ENCODE measurements at regions not wholly inside any gene's neighbourhood (a gene's known extent, or its start where the extent isn't known, plus 50 kb on each side); places are given as distances from the start of the nearest gene placed in this dataset.
A peak's percentile ranks its signal among the peaks of the same experiment; 100 is the strongest.

DNA sequence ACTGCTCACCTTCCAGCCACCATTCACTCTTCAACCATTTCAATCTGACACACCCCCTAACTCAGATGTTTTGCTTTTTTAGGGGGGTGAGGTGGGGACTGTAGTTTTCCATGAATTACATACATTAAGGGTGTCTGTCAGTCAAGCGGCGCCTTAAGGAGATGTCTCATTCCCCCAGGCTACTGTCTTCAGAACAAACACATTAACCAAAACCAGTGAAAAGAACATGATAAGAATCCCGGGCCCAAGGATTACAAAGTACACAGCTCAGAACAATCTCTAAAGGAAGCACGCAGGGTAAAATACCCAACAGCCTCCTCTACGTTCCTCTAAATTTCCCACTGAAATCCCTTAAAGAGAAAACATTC is 62.5 kb upstream of the IRF2 start:
- ChIA-PET CTCF (interaction anchor here (1.0 to 1.4 kb wide), 2 partner anchors 167 to 272 kb away, joined by 3 to 8 read pairs; no protein-coding TSS in a partner anchor), POLR2A (ENCODE audit: low non-redundant PET) (no interaction called here)
- no peak for DNase-seq (ENCODE audit: low spot score)
- H3K27me3 ChIP-seq (replicated peaks; ENCODE audit: insufficient read depth, low read depth, low read length, poor library complexity), result no peaks in the 10 kb centered on the region
- peak overlapping the region; percentile 78 for H3K4me3 ChIP-seq (ENCODE audit: low read depth, low read length, poor library complexity, severe bottlenecking)
- H3K9me3 ChIP-seq (ENCODE audit: low read depth, low read length, poor library complexity, severe bottlenecking), result no peaks in the 10 kb centered on the region
- no peaks in the 10 kb centered on the region for H3K36me3 ChIP-seq (ENCODE audit: insufficient read depth, low read length, poor library complexity, severe bottlenecking)
- TF ChIP-seq, protein P1, sequence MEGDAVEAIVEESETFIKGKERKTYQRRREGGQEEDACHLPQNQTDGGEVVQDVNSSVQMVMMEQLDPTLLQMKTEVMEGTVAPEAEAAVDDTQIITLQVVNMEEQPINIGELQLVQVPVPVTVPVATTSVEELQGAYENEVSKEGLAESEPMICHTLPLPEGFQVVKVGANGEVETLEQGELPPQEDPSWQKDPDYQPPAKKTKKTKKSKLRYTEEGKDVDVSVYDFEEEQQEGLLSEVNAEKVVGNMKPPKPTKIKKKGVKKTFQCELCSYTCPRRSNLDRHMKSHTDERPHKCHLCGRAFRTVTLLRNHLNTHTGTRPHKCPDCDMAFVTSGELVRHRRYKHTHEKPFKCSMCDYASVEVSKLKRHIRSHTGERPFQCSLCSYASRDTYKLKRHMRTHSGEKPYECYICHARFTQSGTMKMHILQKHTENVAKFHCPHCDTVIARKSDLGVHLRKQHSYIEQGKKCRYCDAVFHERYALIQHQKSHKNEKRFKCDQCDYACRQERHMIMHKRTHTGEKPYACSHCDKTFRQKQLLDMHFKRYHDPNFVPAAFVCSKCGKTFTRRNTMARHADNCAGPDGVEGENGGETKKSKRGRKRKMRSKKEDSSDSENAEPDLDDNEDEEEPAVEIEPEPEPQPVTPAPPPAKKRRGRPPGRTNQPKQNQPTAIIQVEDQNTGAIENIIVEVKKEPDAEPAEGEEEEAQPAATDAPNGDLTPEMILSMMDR (conservative IDR thresholded peaks at IDR 0.05; ENCODE audit: low read depth, low read length), result no peak
- TF ChIP-seq EZH2 (IDR thresholded peaks at IDR 0.05; ENCODE audit: borderline replicate concordance, low read depth, low read length, poor library complexity, severe bottlenecking), result no peak
- peak overlapping the region; percentile 92 for H3K27ac ChIP-seq (ENCODE audit: low read depth, low read length, poor library complexity, severe bottlenecking)
- TSS peak; percentile 93 for BruUV-seq (replicated peaks)
- peaks cover 20% of the 10 kb centered on the region for H3K4me1 ChIP-seq (ENCODE audit: insufficient read depth, low read length, poor library complexity, severe bottlenecking)
- intact Hi-C loops (cut with micrococcal nuclease; ENCODE audit: unreplicated experiment), result loop anchor here (1.0 to 10.0 kb wide), 3 partner anchors 108 to 180 kb away; partner anchors contain the start of genes CASP3 and PRIMPOL

DNA sequence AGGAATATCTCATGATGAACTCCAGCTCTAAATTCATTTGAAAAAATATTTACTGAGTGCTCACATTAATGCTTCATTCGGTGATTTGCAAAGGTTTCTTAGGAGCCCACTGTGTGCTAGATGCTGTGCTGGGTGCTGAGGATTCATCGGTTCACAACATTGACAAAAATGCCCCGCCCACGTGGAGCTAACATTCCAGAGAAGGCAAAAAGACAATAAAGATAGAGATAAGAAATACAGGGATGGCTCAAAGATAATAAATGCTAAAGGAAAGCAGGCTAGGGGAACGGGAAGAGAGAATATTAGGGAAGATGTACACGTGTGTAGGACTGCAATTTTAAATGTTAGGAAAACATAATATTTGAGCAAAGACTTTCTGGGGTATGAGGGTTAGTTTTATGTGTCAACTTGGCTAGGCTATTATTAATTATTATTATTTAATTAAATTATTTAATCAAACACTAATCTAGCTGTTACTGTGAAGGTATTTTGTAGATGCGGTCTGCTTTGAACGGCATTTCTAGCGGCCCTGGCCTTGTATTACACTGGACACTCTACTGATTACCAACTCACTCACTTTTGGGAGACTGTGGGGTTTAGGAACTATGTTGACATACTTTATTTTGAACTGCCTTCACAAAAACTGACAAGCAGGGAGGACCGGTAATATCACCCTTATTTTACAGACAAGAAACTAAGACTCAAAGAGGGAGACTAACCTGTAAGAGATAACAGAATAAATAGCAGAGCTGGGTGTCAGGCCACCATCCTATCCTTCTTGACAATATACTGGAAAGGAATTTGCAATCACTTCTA is 61.9 kb upstream of the IRF2 start:
- DNase-seq (ENCODE audit: low spot score), result peak; percentile 14
- Histone ChIP-seq H3K36me3 (ENCODE audit: insufficient read depth, low read length, poor library complexity, severe bottlenecking) (no peaks in the 10 kb centered on the region), H3K9me3 (ENCODE audit: low read depth, low read length, poor library complexity, severe bottlenecking) (no peaks in the 10 kb centered on the region), H3K27me3 (replicated peaks; ENCODE audit: insufficient read depth, low read depth, low read length, poor library complexity) (no peaks in the 10 kb centered on the region), H3K4me3 (ENCODE audit: low read depth, low read length, poor library complexity, severe bottlenecking) (peak overlapping the region; percentile 78), H3K4me1 (ENCODE audit: insufficient read depth, low read length, poor library complexity, severe bottlenecking) (peaks cover 20% of the 10 kb centered on the region), H3K27ac (ENCODE audit: low read depth, low read length, poor library complexity, severe bottlenecking) (peak overlapping the region; percentile 92)
- no TSS peak for BruUV-seq (replicated peaks)
- TF ChIP-seq, protein P1 (conservative IDR thresholded peaks at IDR 0.05; ENCODE audit: low read depth, low read length), result no peak
- TF ChIP-seq EZH2 (IDR thresholded peaks at IDR 0.05; ENCODE audit: borderline replicate concordance, low read depth, low read length, poor library complexity, severe bottlenecking), result no peak
- intact Hi-C loops (cut with micrococcal nuclease; ENCODE audit: unreplicated experiment), result loop anchor here (5.0 to 10.0 kb wide), 2 partner anchors 109 to 179 kb away; partner anchors contain the start of genes CASP3 and PRIMPOL
- ChIA-PET CTCF (interaction anchor here (1.4 kb wide), 1 partner anchor 272 kb away, joined by 8 read pairs; no protein-coding TSS in a partner anchor), POLR2A (ENCODE audit: low non-redundant PET) (no interaction called here)

DNA sequence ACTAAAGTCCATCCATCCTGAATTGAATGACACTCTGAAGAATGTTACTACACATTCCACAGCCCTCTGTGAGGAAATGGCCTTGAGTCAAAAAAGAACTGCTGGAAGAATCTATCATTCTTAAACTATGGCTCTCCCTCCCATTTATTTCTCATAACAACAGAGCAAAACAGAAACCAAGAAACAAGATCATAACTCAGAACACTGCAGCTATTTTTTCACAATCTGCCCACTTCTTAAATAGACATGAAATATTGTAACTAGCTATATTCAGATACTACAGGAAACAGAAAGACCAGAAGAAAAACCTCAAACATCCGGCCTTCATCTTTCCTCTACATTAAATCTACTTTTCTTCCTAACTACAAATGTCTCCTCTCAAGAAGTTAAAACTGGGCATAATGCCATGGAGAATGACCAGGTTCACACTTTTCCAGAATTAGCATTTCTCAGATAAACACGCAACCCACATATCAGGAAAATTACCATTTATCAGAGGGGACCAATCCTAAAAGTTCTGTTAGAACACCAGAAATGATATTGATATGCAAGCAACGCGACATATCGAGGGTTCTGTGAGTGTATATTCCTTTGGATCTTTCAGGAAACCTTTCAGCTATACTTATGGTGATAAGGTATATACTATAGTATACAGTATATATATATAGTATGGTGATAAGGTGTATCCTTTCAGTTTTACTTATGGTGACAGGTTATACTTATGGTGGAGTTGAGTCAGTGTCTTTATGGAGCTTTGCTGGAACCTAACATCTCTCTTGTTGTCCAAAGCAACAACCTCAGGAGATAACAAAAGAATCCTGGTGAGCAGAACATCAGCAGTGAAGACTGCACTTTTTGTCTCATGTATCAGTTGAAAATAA is 60.4 kb upstream of the IRF2 start:
- peak overlapping the region; percentile 35 for H3K27ac ChIP-seq (ENCODE audit: low read depth, low read length, poor library complexity, severe bottlenecking)
- DNase-seq (ENCODE audit: low spot score), result peak; percentile 28

More for the DNA sequence above, 60.4 kb upstream of the IRF2 start:
- Histone ChIP-seq H3K4me3 (ENCODE audit: low read depth, low read length, poor library complexity, severe bottlenecking) (no peak overlapping the region), H3K4me1 (ENCODE audit: insufficient read depth, low read length, poor library complexity, severe bottlenecking) (peaks cover 20% of the 10 kb centered on the region), H3K9me3 (ENCODE audit: low read depth, low read length, poor library complexity, severe bottlenecking) (no peaks in the 10 kb centered on the region), H3K27me3 (replicated peaks; ENCODE audit: insufficient read depth, low read depth, low read length, poor library complexity) (no peaks in the 10 kb centered on the region), H3K36me3 (ENCODE audit: insufficient read depth, low read length, poor library complexity, severe bottlenecking) (no peaks in the 10 kb centered on the region)
- CTCF ChIA-PET, result no interaction called here
- TF ChIP-seq, protein P1 (conservative IDR thresholded peaks at IDR 0.05; ENCODE audit: low read depth, low read length), result no peak
- no peak for TF ChIP-seq EZH2 (IDR thresholded peaks at IDR 0.05; ENCODE audit: borderline replicate concordance, low read depth, low read length, poor library complexity, severe bottlenecking)
- intact Hi-C loops (cut with micrococcal nuclease; ENCODE audit: unreplicated experiment), result loop anchor here (5.0 to 10.0 kb wide), 2 partner anchors 110 to 177 kb away; partner anchors contain the start of genes CASP3 and PRIMPOL
- no TSS peak for BruUV-seq (replicated peaks)
- POLR2A ChIA-PET (ENCODE audit: low non-redundant PET), result interaction anchor here (0.6 kb wide), 1 partner anchor 18 kb away, joined by 3 read pairs; no protein-coding TSS in a partner anchor

Measured in A673 (cell line).